HG02884 (cell line): ENCODE measurements at regions not wholly inside any gene's neighbourhood (a gene's known extent, or its start where the extent isn't known, plus 50 kb on each side); places are given as distances from the start of the nearest gene placed in this dataset.
A peak's percentile ranks its signal among the peaks of the same experiment; 100 is the strongest.
"Not testable (repeated sequence)": the region's sequence is repeated elsewhere in the genome, so short reads cannot be mapped to it uniquely, and the experiment has no call there.

ENCODE experiments used
- ATAC-seq: cut with Tn5 transposase; IDR thresholded peaks from one replicate; pipeline ENCODE4 v1.9.1; 2021; ENCODE audit warnings: mild to moderate bottlenecking, moderate library complexity; ENCODE audit not compliant: unreplicated experiment

DNA sequence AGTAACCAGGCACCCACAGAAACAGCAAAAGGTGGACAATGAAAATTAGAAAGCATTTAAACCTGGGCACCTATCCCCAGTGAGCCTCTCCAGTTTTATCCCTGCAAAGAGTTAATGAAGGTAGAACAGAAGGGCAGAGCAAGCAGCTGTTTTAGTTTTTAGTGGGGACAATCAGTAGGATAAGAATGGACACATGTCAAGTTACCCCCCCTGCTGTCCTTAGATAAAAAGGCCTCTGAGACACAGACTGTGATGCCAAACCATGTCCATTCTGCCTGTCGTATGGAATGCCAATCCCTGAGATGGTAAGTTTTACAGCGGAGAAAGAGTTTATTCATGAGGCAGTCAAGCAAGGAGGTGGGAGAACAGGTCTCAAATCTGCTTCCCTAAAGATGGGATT, 162.6 kb upstream of the AGR3 start:
- ATAC-seq: no peak

DNA sequence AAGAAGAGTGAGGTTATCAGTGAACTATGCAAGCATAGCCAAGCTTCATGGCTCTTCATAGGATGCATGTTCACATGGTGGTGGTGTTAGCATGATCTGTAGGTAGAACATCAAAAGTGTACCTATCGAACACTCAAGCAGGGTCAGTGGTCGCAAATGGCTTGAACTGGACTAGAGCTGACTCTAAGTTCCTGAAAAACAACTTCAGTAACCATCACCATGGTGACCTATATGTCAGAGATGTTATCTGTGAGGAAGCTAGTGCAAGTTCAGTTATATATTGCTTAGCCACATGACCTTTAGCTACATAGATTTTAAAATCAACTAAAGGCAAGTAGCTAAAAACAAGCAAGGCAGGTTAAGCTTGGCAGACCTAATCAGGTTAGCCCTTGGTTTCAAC, 163.1 kb upstream of the AGR3 start:
- ATAC-seq: no peak

DNA sequence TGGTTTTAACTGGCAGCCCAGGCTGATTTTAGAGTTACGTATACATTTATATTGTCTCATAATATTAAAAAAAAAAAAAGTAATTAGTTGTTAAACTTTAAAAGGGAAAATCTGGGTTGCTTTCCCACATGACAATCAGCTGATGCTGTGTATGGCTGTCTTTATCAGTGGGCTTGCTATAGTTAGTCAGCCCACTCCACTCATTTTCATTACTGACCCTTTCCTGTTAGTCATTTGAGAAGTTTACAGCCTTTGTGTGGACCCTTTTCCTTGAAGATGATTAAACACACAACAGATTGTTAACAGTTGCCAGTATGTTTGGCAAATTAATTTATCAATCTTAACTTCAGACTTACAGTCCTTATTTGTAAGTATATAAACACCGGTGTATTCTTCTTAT, 164.5 kb upstream of the AGR3 start:
- no peak for ATAC-seq

DNA sequence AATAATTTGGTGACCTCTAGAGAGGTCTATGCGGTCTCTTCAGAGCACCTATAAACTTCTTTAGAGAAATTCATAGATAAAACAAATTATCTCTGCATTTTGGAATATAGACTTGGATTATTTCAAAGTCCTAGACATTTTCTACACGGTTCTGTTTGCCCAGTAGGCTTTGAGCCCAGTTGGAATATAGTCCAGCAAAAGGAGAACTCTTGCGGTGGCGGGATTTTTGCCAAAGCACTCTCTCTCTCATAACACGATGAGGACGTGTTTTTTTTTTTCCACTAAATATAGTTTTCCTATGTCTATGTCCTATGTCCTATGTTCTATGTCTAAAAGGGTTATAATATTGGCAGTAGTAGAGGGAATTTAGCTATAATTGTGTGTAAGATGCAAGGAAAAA, 164.9 kb upstream of the AGR3 start:
- no peak for ATAC-seq

DNA sequence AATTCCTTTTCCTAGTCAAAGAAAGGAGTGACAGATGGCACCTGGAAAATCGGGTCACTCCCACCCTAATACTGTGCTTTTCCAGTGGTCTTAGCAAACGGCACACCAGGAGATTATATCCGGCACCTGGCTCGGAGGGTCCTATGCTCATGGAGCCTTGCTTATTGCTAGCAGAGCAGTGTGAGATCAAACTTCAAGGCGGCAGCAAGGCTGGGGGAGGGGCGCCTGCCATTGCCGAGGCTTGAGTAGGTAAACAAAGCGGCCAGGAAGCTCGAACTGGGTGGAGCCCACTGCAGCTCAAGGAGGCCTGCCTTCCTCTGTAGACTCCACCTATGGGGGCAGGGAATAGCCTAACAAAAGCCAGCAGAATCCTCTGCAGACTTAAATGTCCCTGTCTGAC, 171.4 kb upstream of the AGR3 start:
- ATAC-seq: not testable (repeated sequence)

DNA sequence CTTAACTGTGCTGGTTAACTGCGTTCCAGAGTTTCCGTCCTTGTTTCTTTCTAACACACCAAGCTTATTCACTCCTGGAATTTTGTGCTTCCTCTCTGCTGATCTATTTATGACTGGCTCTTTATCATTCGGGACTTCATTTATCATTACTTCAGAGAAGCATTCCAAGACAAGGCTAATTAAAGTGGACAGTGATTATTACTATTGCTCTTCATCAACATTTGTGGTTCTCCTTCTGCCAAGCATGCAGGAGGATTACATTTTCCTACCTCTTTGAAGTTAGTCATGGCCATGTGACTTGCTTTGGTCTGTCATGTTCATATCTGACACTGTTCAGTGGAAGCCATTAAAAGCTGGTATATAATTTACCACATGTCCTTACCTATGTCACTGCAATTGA, 172.4 kb upstream of the AGR3 start:
- no peak for ATAC-seq

DNA sequence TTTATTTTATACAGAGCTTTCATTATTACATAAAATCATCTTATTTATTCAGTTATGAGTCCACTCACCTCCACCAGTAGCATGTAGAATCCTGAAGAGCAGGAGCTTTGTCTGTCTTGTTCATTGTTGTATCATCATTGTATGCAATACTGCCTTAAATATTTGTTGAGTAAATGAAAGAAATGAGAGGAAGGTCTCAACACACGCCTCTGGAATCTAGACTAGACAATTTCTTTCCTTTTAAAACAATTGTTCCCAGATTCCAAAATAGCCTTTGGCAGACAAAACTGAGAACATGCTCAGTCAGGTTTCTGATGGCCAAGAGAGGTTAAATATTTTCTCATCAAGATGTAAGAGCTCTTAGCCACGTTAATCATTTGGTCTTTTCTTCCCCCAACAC, 173.1 kb upstream of the AGR3 start:
- ATAC-seq: no peak

DNA sequence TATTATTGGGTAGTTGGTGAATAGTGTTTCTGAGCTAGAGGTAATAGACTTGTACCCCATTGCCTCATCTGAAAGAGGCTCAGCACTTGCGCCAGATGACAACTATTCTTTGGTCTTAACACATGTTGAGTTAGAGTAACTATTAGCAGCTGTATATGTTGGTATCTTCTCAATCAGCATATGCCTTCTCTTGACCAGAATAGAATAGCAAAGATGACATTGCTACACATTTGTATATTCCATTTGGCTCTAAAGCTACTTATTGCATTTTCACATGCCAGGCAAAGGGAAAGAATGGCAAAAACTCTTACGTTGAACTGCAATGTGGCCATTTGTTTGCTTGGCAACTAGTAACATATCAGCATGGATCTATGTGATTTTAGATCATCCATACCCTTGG, 173.8 kb upstream of the AGR3 start:
- ATAC-seq: no peak

DNA sequence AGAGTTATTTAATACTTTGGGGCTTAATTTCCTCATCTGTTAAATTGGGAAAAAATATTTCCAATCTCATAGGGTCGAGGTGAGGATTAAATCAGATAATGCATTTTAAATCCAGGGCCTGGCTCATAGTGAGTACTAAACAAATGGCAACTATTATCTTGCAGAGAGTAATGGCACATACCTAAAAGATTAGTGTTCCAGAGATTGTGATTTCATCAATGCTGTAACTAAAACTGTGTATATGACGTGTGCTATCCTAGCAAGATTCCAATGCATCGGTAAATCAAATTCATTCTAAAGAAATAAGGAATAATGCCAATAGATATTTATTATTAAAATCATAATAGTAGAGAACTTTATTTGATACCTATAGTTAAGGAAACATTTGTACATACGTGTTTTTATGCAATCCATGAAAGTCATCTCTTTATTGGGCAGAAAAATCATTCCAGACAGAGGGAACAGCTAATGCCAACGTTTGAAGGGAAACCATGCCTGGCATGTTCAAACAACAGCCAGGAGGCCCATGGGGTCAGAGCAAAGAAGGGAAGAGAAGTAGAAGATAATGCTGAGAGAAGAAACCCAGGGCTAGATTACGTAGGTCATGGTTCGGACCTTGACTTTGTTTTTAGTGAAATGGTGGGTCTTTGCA, 174.8 kb upstream of the AGR3 start:
- ATAC-seq: no peak

DNA sequence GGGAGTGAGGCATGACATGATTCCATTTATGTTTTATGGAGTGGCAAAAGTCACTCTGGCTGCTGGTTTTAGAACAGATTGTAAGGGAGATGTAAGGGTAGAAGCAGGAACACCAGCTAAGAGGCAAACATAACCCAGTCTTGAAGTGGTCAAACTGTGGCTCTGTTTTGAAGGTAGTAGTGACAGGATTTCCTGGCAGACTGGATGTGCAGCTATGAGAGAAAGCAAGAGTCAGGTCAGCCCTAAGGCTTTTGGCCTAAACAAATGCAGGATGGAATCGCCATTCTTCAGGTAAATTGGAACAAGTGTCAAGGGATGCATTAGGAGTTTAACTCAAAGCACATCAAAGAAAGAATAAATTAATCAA, 175.3 kb upstream of the AGR3 start:
- ATAC-seq: no peak

DNA sequence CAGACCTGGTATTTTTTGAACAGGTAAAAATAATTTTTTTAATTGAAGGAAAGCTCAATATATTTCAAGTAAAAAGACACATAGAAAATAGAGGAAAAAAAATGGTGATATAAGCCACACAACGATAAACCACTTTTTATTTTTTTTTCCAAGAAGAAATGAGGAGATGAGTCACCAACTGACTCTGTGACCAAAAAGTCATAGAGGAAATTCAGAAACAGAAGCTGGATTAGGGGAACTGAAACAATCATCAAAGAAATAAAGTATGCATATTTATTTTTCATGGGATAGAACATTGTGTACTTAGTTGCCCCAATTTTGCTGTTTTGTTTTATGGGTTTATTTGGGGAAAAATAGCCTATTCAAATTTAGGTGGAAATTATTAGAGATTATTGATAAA, 176.8 kb upstream of the AGR3 start:
- ATAC-seq: no peak

DNA sequence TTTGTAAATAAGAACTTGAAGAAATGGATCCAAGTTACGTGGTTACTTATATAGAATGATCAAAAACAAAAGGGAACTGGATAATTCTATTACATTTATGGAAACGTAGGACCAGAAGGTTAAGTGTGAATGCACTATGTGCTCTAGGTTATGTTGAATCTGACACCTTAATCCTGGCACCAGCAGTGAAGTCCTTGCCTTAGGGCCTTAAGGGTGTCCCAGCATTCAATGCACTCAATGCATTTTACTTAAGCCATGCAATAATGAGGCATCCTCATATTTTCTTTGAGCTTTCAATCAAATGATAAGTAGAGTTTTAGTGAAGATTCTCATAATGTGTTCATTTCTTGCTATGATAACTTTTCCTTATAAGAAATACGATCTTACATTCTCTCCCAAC, 178.3 kb upstream of the AGR3 start:
- ATAC-seq: no peak

DNA sequence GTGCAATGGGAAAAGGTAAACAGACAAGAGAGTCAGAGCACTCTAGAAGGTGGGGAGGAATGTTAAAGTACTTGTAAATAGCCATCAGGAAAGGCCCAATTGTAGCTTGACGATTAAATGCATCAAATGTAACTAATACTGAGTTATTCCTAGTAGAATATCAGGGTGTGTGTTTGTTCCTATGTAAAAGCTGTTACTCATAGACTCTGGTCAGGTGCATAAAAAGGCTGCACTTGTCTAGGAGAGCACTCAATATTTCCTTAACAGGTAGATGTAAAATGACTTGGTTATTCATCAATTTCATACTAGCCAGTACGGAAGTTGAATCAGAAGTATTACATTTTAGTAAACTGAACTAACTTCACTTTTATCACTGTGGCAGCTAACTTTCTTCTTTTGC, 179.7 kb upstream of the AGR3 start:
- ATAC-seq: no peak

DNA sequence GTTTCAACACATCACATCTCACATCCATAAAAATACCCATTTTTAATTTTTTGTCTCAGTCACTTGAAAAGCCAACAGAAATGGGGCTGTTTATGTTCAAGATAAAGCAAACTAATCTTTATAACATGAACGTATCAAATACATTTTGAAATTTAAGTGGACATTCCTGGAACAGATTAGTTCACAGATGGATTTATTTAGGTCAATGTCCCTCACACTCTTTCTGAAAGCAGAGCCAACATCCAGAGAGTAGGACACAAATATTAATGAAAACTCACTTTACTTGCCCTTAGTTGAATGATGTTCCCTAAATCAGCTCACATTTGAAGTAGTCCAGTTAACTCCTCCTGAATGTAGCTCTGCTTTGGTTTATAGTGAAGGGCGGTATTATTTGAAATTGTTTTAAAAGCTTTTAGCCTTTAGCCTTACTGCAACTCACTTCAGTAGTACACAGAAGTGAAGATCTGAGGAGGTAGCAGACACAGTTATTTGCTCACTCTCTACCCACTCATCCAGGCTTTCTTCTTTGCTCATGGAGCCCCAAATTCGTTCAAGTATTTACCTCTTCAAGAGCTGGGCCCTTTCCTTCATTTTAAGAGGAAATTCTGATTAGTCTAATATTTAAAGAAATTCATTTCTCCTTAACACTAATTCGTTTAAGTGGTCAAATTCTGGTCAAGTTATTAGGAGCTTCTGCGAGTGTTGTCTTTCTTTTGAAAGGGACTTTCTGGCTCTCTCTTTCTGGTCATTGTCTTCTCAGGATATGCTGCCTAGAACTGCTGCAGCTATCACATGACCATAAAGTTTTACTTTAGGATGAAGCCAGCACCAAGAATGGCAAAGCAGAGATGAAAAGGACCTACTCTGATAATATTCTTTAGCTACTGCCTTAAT, 180.6 kb upstream of the AGR3 start:
- ATAC-seq: no peak

DNA sequence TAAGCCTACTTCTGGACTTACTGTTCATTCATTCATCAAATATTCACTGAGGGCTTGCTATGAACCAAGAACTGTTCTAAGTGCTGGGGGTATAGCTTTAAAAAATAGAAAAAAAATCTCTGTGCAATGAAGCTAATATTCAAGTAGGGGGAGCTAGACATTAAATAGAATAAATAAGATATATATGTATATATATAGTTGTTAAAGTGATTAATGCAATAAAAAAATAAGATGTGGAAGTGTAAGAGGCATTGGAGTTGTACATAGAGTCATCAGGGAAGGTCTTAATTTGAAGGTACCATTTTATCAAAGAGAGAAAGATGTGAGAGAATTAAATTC, 181.2 kb upstream of the AGR3 start:
- ATAC-seq: no peak

DNA sequence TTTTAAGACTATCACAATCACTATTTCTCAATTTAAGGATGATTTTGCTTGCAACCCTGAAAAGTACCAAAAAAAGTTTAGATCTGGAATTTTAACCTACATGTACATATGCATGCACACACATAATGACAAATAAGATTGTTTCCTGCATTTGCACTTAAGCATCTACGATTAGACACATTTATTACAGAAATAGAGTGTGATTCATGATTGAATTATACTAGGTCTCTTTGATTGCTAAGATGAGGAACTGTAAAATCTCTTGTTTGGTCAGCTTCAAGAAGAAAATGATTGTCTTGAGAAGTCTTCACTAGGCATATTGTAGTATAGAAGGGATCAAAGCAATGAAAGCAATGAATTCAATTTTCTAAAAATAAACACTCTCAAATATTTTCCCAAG, 185.9 kb upstream of the AGR3 start:
- no peak for ATAC-seq

DNA sequence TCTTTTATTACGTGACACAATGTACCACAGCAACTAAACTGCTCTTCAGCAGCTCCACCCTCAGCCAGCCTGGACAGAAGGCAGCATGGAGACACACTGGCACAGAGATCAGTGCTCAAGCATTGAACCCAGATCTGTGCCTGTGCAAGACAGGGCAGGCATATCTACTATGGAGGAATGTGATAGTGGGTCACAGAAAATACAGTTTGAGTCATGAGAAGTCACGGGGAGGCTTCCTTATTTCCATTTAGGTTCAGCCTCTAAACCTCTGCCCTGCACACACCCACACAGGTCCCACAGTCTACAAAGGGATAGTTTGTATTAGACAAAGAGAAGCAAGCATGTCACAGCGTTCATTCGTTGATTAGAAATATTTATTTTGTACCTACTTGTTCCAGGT, 187.4 kb upstream of the AGR3 start:
- no peak for ATAC-seq

DNA sequence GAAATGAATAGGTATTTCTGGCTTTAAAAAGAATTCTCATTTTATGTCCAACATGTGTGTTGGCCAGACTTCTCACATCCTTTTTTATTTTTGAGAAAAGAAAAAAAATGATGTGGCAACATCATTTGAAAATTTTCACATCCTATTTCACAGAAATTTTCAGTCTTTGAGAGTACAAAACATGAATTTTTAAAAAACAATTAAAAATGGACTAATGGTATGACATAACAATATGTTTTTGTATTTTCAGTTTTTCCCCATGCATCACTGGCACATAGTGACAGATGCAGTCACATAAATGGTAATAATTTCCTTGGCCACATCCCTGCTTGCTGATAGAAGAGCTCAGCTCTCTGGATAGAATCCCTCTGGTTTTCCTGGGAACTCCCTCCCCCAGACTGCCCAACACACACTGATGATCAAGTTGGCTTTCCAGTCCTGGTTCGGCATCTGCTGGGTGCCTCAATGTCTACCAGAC, 188.5 kb upstream of the AGR3 start:
- no peak for ATAC-seq

DNA sequence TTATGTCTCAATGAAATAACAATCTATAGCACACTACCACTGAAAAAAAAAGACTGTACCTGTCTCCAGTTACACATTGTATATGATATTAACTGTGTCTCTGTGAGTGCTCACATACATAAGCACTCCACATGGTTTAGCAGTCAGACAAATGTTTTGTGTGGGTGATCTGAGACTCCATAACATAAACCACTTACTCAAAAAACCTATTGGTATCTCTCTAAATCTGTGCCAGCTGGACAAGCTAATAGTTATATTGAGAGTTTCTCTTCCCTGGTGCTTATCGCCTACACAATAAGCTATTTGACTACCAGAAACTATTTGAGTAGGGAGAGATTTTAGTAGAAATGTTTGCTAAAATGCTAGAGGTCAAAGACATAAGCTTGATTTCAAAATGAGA, 190.1 kb upstream of the AGR3 start:
- ATAC-seq: peak; percentile 87

DNA sequence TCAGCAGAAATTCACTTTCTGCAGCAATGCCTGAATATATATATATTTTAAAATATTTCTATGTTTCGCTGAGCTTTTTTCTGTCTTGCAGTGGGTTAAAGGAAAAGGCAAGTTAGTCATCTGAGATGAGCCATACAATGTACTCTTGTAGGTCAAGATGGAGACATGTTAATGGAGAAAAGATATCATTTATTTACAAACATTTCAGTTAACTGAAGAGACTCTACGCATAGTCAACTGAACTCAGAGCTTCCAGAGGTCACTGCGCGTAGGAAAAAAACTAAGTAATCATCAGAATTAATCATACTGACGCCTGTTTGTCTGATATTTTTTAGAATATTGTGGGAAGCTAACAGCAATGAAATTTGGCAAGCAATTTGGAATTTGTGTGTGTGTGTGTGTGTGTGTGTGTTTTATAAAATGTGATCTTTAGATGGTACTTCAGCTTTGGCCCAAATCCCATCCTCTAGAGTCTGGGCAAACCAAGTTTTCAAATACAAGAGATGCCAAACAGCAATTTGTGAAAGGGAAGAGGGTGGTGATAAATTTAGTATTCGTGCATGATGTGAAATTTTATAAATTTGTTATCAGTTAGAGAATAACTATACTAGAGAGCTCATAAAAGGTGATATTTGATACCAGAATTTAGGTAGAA, 193.9 kb upstream of the AGR3 start:
- ATAC-seq: no peak

DNA sequence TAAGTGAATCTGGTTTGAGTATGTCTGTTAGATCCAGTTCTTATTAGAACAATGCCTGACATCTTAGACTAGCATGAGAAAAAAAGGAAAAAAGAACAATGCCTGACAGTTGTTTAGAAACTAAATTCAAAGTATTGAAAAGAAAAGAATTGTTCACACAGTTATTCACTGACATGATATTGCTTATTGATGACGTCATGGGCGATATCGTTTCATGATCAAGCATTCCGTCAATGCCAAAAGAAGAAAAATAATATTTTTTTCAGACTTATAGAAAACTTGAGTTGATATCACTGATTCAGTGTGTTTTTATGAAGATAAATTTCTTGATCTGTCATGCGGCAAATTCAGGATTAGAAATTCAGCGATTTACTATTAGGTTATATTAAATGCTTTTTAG, 196.5 kb upstream of the AGR3 start:
- no peak for ATAC-seq
